ENCODE measurements at regions not wholly inside any gene's neighbourhood (a gene's known extent, or its start where the extent isn't known, plus 50 kb on each side); places are given as distances from the start of the nearest gene placed in this dataset.

DNA sequence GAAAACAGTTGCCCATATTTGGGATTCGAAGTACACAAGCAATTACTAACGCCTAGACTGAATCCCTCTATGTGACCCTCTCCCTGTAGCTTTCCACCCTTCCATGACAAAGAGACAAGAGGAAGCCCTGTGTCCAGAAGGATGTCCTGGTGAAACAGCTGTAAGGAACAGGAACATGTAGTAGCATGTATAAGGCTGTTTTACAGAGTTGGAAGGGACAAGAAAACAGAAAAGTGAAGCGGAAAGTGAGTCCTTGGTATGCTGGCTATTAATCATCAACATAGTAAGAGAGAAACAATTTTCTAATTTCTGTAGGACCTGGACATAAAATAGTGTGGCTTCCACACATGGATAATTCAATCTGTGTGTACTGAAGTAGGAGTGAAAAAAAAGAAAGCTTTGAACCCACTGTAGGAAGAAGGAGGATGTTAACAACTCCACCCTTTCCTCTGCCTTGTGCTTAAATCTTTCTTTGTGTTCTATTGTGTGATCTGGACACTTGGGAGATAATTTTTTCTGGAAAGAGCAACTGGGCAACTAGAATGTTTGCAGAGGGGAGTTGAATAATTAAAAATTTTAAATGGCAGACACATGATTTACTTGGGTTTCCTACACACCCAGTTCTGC, 162.3 kb upstream of the ZSWIM2 start:
- in situ Hi-C loops (cut with HindIII; ENCODE audit: low pct_ligation_motif_present, low sequenced_read_pairs) = no loop called here
- TF ChIP-seq, protein P1, sequence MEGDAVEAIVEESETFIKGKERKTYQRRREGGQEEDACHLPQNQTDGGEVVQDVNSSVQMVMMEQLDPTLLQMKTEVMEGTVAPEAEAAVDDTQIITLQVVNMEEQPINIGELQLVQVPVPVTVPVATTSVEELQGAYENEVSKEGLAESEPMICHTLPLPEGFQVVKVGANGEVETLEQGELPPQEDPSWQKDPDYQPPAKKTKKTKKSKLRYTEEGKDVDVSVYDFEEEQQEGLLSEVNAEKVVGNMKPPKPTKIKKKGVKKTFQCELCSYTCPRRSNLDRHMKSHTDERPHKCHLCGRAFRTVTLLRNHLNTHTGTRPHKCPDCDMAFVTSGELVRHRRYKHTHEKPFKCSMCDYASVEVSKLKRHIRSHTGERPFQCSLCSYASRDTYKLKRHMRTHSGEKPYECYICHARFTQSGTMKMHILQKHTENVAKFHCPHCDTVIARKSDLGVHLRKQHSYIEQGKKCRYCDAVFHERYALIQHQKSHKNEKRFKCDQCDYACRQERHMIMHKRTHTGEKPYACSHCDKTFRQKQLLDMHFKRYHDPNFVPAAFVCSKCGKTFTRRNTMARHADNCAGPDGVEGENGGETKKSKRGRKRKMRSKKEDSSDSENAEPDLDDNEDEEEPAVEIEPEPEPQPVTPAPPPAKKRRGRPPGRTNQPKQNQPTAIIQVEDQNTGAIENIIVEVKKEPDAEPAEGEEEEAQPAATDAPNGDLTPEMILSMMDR (IDR thresholded peaks at IDR 0.05; ENCODE audit: low read depth, low read length, missing control alignments) = no peak
- no peak for DNase-seq
- Histone ChIP-seq H3K27ac (no peak overlapping the region), H3K27me3 (replicated peaks) (no peaks in the 10 kb centered on the region), H3K4me3 (ENCODE audit: low read depth, low read length) (no peak overlapping the region), H3K36me3 (replicated peaks) (no peaks in the 10 kb centered on the region)

DNA sequence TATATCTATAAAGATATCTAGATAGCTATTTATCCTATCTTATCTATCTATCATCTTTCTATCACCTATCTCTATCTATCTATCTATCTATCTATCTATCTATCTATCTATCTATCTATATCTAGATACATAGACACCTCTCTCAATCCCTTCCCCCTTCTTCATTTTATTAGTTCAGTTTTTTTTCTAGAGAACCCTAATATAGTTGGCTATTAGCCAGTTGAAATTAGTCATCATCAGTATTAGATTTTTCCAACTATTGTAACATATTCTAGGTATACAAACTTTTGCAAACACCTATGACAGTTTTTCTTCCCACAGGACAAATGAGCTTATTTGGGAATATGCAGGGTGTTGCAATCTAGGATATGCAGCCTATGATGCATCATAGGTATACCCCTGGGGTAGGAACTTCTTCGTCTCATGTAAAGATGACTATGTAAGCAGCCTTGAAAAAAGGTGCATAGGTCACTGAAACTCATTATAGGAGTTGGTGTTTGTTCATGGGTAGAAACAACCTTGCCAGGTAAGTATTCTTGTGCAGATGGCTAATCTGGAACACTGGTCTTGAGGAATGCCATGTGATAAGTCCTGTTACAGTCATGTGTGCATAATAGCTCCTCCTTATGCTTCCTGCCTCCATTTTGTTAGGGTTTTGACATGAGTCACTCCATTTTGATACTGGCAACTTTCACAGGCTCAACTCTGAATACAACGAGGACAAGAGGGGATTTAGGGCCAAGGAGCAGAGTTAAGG, 160.7 kb upstream of the ZSWIM2 start:
- no peak overlapping the region for H3K27ac ChIP-seq
- H3K36me3 ChIP-seq (replicated peaks) = no peaks in the 10 kb centered on the region
- TF ChIP-seq, protein P1 (IDR thresholded peaks at IDR 0.05; ENCODE audit: low read depth, low read length, missing control alignments) = no peak
- in situ Hi-C loops (cut with HindIII; ENCODE audit: low pct_ligation_motif_present, low sequenced_read_pairs) = no loop called here
- no peak for DNase-seq
- H3K4me3 ChIP-seq (ENCODE audit: low read depth, low read length) = no peak overlapping the region
- H3K27me3 ChIP-seq (replicated peaks) = no peaks in the 10 kb centered on the region

DNA sequence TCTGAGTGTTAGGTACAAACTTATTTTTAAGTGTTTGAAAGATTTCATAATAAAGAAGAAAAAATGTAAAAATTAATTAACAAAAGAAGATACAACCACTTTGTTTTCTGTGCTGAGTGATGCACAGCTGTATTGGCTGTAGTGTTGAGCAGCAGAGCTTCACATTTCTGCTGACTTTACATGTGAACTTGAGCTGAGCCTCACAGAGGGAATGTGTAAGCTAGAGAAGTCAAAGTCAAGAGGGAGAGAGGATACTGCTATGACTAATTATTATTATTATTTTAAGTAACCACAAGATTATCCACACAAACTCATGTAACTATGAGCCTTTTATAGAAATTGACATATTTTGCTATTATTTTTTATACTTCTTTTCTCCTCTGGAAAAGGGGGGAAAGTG, 159.1 kb upstream of the ZSWIM2 start:
- Histone ChIP-seq H3K27me3 (replicated peaks) (no peaks in the 10 kb centered on the region), H3K36me3 (replicated peaks) (no peaks in the 10 kb centered on the region), H3K27ac (no peak overlapping the region), H3K4me3 (ENCODE audit: low read depth, low read length) (no peak overlapping the region)
- TF ChIP-seq, protein P1 (IDR thresholded peaks at IDR 0.05; ENCODE audit: low read depth, low read length, missing control alignments) = no peak
- in situ Hi-C loops (cut with HindIII; ENCODE audit: low pct_ligation_motif_present, low sequenced_read_pairs) = no loop called here
- peak; percentile 79 for DNase-seq

DNA sequence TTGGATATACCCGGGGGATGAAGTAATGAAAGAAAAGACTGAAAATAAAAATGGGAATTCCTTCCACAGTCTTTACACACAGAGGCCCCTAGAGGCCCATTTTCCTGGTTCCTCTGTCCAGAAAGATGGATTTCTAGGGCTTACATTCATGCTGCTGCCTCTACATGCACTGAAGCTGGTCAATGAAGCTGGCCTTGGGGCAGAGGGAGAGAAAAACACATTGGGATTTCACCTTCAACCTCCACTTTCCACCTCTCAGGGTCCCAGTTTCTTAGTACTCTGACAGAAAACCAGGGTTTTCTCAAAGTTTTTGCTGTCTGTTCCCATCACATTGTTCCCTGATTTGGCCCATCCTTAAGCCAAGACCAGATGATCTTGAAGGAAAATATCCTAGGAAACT, 154.6 kb upstream of the ZSWIM2 start:
- H3K27ac ChIP-seq = no peak overlapping the region
- TF ChIP-seq, protein P1 (IDR thresholded peaks at IDR 0.05; ENCODE audit: low read depth, low read length, missing control alignments) = no peak
- no peaks in the 10 kb centered on the region for H3K27me3 ChIP-seq (replicated peaks)
- DNase-seq = no peak
- H3K36me3 ChIP-seq (replicated peaks) = no peaks in the 10 kb centered on the region
- H3K4me3 ChIP-seq (ENCODE audit: low read depth, low read length) = peak overlapping the region; percentile 22
- in situ Hi-C loops (cut with HindIII; ENCODE audit: low pct_ligation_motif_present, low sequenced_read_pairs) = no loop called here

DNA sequence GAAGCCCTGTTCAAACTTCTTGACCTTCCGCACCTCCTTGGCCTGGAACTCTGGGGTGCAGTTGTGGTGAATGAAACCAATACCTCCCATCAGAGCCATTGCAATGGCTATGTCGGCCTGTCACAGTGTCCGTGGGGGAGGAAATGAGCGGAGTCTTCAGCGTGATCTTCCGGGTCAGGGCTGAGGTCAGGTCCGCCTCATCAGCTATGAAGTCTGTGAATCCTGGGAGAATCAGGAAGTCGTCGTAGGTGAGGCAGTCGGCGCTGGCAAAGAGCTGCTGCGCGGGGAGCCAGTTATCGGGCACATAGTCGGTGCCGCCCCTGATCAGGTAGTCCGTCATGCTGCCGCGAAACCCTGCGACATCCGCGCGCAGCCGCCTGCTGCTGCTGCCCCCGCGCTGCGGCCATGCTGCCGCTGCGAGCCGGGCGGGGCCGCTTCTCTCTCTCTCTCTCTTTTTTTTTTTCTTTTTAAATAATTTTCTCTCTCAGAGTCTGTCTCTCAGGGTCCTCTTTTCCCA, 154.1 kb upstream of the ZSWIM2 start:
- in situ Hi-C loops (cut with HindIII; ENCODE audit: low pct_ligation_motif_present, low sequenced_read_pairs) = no loop called here
- H3K36me3 ChIP-seq (replicated peaks) = no peaks in the 10 kb centered on the region
- TF ChIP-seq, protein P1 (IDR thresholded peaks at IDR 0.05; ENCODE audit: low read depth, low read length, missing control alignments) = no peak
- H3K27ac ChIP-seq = no peak overlapping the region
- peak overlapping the region; percentile 39 for H3K4me3 ChIP-seq (ENCODE audit: low read depth, low read length)
- H3K27me3 ChIP-seq (replicated peaks) = no peaks in the 10 kb centered on the region
- no peak for DNase-seq

Data from brain microvascular endothelial cell (primary cell).